ENCODE measurements at regions not wholly inside any gene's neighbourhood (a gene's known extent, or its start where the extent isn't known, plus 50 kb on each side); places are given as distances from the start of the nearest gene placed in this dataset.

- no peak for TF ChIP-seq CTCF (IDR thresholded peaks at IDR 0.05)
- no peak for TF ChIP-seq POLR2A (IDR thresholded peaks at IDR 0.05)
- DNase-seq (no peak), ATAC-seq (no peak)
- Histone ChIP-seq H3K4me3 (no peak overlapping the region), H3K27ac (no peak overlapping the region), H3K36me3 (no peaks in the 10 kb centered on the region), H3K27me3 (no peaks in the 10 kb centered on the region), H3K4me1 (no peaks in the 10 kb centered on the region), H3K9me3 (no peaks in the 10 kb centered on the region)
- WGBS (ENCODE audit: insufficient coverage, low coverage, low lambda C conversion rate, missing lambda C conversion rate), result 64% methylated on average over 2 of the region's 2 CpGs
- intact Hi-C loops (cut with DNase I), result no loop called here
Observed at GRCh38 chr16:74024953-74025352, 271.7 kb upstream of the PSMD7 start.

DNA sequence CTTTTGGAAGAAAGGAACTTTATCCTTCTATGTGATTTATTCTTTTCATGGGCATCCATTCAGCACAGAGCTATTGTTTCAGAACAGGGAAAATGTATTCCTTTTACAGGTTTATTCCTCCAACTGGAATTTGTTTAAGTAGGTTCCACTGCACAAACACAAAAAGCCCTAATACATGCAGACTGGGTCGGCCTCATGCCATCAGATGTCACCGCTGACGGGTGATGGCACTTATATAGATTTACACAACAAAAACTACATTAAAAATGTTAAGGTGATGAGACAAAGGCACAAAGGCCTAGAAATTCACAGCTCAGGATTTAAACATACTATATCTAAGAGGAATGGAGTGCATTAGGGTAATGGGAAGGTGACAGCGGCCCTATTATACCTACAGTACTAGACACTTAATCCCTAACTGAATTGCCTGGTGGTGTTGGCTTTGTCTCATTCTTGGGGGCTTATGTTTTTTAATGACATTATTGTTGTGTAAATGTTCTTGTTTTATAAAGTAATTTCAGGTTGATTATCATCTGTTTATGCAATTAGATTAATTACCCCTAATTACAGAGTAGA, 276.4 kb upstream of the PSMD7 start:
- no peaks in the 10 kb centered on the region for H3K4me1 ChIP-seq
- ATAC-seq (no peak), DNase-seq (no peak)
- H3K27me3 ChIP-seq, result no peaks in the 10 kb centered on the region
- intact Hi-C loops (cut with DNase I), result no loop called here
- no peak overlapping the region for H3K4me3 ChIP-seq
- TF ChIP-seq POLR2A (IDR thresholded peaks at IDR 0.05), result no peak
- no peak for TF ChIP-seq CTCF (IDR thresholded peaks at IDR 0.05)
- 70% methylated on average over 4 of the region's 4 CpGs for WGBS (ENCODE audit: insufficient coverage, low coverage, low lambda C conversion rate, missing lambda C conversion rate)
- H3K27ac ChIP-seq, result no peak overlapping the region
- H3K36me3 ChIP-seq, result no peaks in the 10 kb centered on the region
- H3K9me3 ChIP-seq, result no peaks in the 10 kb centered on the region

- Histone ChIP-seq H3K36me3 (no peaks in the 10 kb centered on the region), H3K4me1 (no peaks in the 10 kb centered on the region), H3K27me3 (no peaks in the 10 kb centered on the region), H3K9me3 (no peaks in the 10 kb centered on the region), H3K27ac (no peak overlapping the region), H3K4me3 (no peak overlapping the region)
- no peak for TF ChIP-seq POLR2A (IDR thresholded peaks at IDR 0.05)
- TF ChIP-seq CTCF (IDR thresholded peaks at IDR 0.05), result no peak
- DNase-seq (no peak), ATAC-seq (no peak)
- 19% methylated on average over 3 of the region's 3 CpGs for WGBS (ENCODE audit: insufficient coverage, low coverage, low lambda C conversion rate, missing lambda C conversion rate)
- intact Hi-C loops (cut with DNase I), result no loop called here
Observed at GRCh38 chr16:74019612-74020011, 277.0 kb upstream of the PSMD7 start.

DNA sequence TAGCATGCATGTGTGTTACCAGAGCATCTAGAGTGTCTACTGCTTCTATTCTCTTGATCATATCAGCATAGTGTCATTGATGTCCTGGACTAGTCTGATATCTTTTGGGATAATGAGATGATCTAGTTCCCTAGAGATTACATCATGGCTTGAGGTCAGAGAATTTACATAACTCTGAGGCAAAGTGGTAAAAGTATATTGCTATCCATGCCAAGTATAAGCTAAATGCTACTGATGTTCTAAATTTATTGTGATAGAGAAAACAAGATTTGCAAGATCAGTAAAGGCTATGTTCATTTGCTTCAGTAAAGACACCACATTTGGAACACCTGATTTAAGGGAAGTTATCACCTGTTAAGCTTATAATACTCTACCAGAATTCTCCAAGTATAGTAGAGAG, 280.7 kb upstream of the PSMD7 start:
- Histone ChIP-seq H3K9me3 (no peaks in the 10 kb centered on the region), H3K4me1 (no peaks in the 10 kb centered on the region), H3K4me3 (no peak overlapping the region), H3K27ac (no peak overlapping the region), H3K27me3 (no peaks in the 10 kb centered on the region), H3K36me3 (no peaks in the 10 kb centered on the region)
- intact Hi-C loops (cut with DNase I), result no loop called here
- TF ChIP-seq POLR2A (IDR thresholded peaks at IDR 0.05) (no peak), CTCF (IDR thresholded peaks at IDR 0.05) (no peak)
- no peak for DNase-seq
- no peak for ATAC-seq

DNA sequence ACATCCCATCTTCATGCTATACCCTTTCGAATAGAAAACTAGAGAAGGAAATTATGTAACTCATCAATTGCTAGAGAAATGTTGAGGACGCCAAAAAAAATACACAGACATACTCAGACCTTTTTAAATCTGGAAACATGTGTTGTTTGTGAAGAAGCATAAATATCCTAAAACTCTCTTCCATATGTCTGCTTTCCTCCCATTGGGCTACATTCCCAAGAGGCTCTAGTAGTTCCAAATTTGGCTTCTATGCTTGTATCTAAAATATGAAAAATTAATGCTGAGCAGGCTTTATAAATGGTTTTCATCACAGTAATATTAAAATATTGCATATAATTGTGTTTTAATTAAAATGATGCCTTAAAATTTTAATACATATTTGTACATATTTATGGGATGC, 297.9 kb upstream of the PSMD7 start:
- intact Hi-C loops (cut with DNase I), result no loop called here
- no peak overlapping the region for H3K4me3 ChIP-seq
- no peaks in the 10 kb centered on the region for H3K9me3 ChIP-seq
- H3K27me3 ChIP-seq, result no peaks in the 10 kb centered on the region
- TF ChIP-seq POLR2A (IDR thresholded peaks at IDR 0.05) (no peak), CTCF (IDR thresholded peaks at IDR 0.05) (no peak)
- H3K27ac ChIP-seq, result no peak overlapping the region
- H3K4me1 ChIP-seq, result no peaks in the 10 kb centered on the region
- DNase-seq, result no peak
- WGBS (ENCODE audit: insufficient coverage, low coverage, low lambda C conversion rate, missing lambda C conversion rate), result 54% methylated on average over 2 of the region's 2 CpGs
- H3K36me3 ChIP-seq, result no peaks in the 10 kb centered on the region
- no peak for ATAC-seq

Data from right lobe of liver (tissue), 6 donors.